Kidney (tissue), 13 donors: ENCODE measurements at regions not wholly inside any gene's neighbourhood (a gene's known extent, or its start where the extent isn't known, plus 50 kb on each side); places are given as distances from the start of the nearest gene placed in this dataset.

Experiments
- DNase-seq, 5 donors: peaks; one replicate each; pipeline ENCODE4 v3.0.0-alpha.2; 2013 to 2020
- FAIRE-seq: peaks from 2 replicates; lab custom pipeline; 2012; peaks lifted over from hg19 to GRCh38; lab: Jason Lieb, UNC
- H3K27ac ChIP-seq, 2 donors: one replicate each; pipeline ENCODE4 v1.7.0; 2013; ENCODE audit warnings: low read depth in 2 of 2, low read length in 2 of 2, inconsistent platforms in 1 of 2
- H3K27me3 ChIP-seq: one replicate; pipeline ENCODE4 v1.7.1; 2013; ENCODE audit warnings: low read length, inconsistent platforms; ENCODE audit not compliant: control insufficient read depth, insufficient read depth
- H3K36me3 ChIP-seq, 3 donors: one replicate each; pipeline versions ENCODE4 v1.7.0 to v1.7.1; 2013; ENCODE audit warnings: low read length in 3 of 3, control low read depth in 1 of 3, inconsistent platforms in 1 of 3; ENCODE audit not compliant: insufficient read depth in 3 of 3, control insufficient read depth in 2 of 3
- H3K4me1 ChIP-seq, 3 donors: one replicate each; pipeline versions ENCODE4 v1.7.0 to v1.7.1; 2013; ENCODE audit warnings: low read length in 3 of 3, inconsistent platforms in 1 of 3, low read depth in 1 of 3; ENCODE audit not compliant: control insufficient read depth in 2 of 3, insufficient read depth in 2 of 3
- H3K4me3 ChIP-seq, 3 donors: one replicate each; pipeline versions ENCODE4 v1.7.0 to v1.8.1; 2013; ENCODE audit warnings: low read length in 3 of 3, control low read depth in 1 of 3, inconsistent platforms in 1 of 3
- H3K9ac ChIP-seq, 3 donors: one replicate each; pipeline versions ENCODE4 v1.7.0 to v1.7.1; 2013; ENCODE audit warnings: low read length in 3 of 3, control low read depth in 1 of 3, inconsistent platforms in 1 of 3
- H3K9me3 ChIP-seq, 3 donors: one replicate each; pipeline versions ENCODE4 v1.7.0 to v1.7.1; 2013; ENCODE audit warnings: low read length in 3 of 3, control low read depth in 1 of 3, inconsistent platforms in 1 of 3; ENCODE audit not compliant: control insufficient read depth in 2 of 3, insufficient read depth in 1 of 3
- intact Hi-C: fragments of 100-400 bp; cut with DNase I; formaldehyde crosslinking; loops from one replicate; pipeline ENCODE4 v1.11.1; 2022
- TF ChIP-seq, protein P1 (sequence below): IDR thresholded peaks from 3 replicates; pipeline ENCODE4 v1.5.1; 2012; ENCODE audit warnings: mild to moderate bottlenecking, moderate library complexity, borderline replicate concordance; ENCODE audit not compliant: insufficient read depth; ENCODE audit errors: extremely low read depth
- donor health status: control.
- donor health status: control.
- donor health status: control.
- donor health status: control.
- donor health status: control.
- donor health status: DM: yes; HTN: yes; CAD: no.
- donor health status: Normal renal cell carcinoma (clear cell type).

DNA sequence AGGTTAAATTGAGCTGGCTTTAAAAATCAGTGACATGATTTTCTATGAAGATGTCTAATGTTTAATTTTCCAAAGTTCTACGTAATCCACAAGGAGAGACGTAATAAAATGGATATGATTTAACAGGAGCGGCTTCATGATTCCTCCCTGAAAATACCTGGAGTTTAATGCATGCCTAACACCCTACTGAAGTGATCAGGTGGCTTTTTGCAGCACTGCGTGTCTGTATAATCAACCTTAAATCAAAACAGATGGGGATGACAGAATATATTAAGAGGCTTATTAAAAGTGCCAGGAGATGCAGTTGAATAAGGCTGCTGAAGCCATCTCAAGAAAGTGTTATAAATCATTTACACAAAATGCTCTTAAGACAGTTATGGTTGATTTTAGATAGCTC lies 112.4 kb upstream of the TLR3 start:
- intact Hi-C loops, result no loop called here
- DNase-seq (no peak), FAIRE-seq (no peak)
- no peaks in the 10 kb centered on the region for H3K36me3 ChIP-seq
- H3K9ac ChIP-seq, result no peak overlapping the region
- H3K27ac ChIP-seq, result no peak overlapping the region
- no peak overlapping the region for H3K4me3 ChIP-seq
- H3K27me3 ChIP-seq, result no peaks in the 10 kb centered on the region
- H3K4me1 ChIP-seq, result no peaks in the 10 kb centered on the region
- no peaks in the 10 kb centered on the region for H3K9me3 ChIP-seq
- TF ChIP-seq, protein P1, sequence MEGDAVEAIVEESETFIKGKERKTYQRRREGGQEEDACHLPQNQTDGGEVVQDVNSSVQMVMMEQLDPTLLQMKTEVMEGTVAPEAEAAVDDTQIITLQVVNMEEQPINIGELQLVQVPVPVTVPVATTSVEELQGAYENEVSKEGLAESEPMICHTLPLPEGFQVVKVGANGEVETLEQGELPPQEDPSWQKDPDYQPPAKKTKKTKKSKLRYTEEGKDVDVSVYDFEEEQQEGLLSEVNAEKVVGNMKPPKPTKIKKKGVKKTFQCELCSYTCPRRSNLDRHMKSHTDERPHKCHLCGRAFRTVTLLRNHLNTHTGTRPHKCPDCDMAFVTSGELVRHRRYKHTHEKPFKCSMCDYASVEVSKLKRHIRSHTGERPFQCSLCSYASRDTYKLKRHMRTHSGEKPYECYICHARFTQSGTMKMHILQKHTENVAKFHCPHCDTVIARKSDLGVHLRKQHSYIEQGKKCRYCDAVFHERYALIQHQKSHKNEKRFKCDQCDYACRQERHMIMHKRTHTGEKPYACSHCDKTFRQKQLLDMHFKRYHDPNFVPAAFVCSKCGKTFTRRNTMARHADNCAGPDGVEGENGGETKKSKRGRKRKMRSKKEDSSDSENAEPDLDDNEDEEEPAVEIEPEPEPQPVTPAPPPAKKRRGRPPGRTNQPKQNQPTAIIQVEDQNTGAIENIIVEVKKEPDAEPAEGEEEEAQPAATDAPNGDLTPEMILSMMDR, result no peak

DNA sequence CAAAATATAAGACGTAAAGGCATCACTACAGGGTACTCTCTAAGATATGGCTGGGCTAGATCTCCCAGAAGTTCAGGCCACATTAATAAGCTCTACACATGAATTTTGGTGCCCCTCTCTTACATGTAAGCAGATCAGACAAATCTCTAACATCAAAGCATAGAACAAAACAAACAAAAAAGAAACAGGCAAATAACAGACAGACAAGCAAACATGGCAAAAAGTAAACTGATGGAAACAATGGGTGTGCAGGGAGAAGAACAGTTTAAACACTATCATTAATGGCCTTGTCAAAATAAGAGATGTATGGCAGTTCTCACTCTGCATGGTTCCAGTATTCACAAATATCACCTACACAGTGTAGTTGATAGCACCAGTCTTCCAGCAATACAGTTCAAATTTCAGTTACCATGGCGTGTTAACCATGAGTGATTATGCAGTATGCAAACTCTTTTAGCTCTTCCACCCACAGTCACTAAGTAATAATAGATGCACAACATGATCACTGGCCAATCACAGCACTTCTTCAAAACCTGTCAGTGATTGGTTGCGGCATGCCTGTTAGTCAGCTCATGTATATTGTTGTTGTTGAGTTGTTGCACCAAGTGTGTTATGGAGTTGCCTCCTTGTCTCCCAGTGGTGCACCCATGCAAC lies 110.7 kb upstream of the TLR3 start:
- Histone ChIP-seq H3K4me1 (no peaks in the 10 kb centered on the region), H3K27me3 (no peaks in the 10 kb centered on the region), H3K36me3 (no peaks in the 10 kb centered on the region), H3K9ac (no peak overlapping the region), H3K27ac (no peak overlapping the region), H3K9me3 (no peaks in the 10 kb centered on the region), H3K4me3 (no peak overlapping the region)
- DNase-seq (peak in 1 of 5 donors; percentile 9), FAIRE-seq (no peak)
- TF ChIP-seq, protein P1, result no peak
- intact Hi-C loops, result no loop called here

DNA sequence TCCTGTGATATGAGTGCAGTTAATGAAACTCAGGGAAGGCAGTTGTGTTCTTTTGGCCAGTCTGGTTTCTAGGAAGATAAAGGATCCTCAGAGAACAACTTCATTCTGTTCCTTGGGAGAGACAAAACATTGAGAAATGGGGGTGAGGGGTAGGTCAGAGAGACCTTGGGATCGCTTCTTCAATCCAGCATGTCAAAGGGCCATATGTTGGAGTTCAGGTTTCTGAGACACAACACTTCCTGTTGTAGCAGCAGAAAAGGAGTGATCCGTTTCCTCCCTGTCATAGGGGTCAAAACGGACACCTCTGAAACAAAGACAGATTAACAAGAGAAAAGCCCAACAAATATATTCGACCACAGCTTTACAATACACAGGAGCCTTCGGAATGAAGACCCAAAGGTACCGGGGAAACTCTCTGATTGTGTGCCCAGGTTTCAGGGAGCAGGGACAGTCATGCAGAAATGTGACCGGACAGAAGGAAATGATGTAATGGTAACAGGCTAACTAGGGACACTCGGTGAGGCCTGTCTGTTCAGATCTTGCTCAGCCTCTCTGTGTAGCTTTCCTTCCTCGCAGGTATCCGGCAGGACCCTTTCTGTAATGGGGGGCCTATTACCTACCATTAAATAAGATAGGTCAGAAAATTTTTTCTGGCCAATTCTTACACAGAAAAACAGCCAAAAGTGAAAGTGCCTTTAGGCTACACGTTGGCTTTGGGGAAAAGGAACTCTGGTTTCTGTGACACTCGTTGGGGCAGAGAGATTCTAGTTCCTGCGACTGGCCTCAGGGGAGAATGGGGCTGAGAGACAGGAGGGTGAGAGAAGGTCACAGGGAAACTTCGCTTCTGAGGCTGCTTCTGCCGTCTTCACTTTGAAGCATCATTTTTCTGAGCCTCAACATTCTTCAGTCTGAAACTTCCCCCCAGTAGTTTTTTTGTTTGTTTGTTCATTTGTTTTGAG lies 103.3 kb upstream of the TLR3 start:
- peak overlapping the region; percentile 25 to 26 for H3K27ac ChIP-seq
- DNase-seq (peak in 2 of 5 donors; percentile 15 to 41), FAIRE-seq (no peak)
- peak overlapping the region in 1 of 3 donors; percentile 44 for H3K9ac ChIP-seq
- intact Hi-C loops, result no loop called here
- H3K4me3 ChIP-seq, result no peak overlapping the region
- H3K36me3 ChIP-seq, result no peaks in the 10 kb centered on the region
- peaks cover 0 to 2% (median 0%) of the 10 kb centered on the region in 3 donors for H3K4me1 ChIP-seq
- H3K9me3 ChIP-seq, result no peaks in the 10 kb centered on the region
- H3K27me3 ChIP-seq, result no peaks in the 10 kb centered on the region
- TF ChIP-seq, protein P1, result no peak
